Trophoblast cell (in vitro differentiated cells and primary cell): ENCODE measurements at regions not wholly inside any gene's neighbourhood (a gene's known extent, or its start where the extent isn't known, plus 50 kb on each side); places are given as distances from the start of the nearest gene placed in this dataset.

Experiments
- DNase-seq, 2 donors: peaks; one replicate each; pipeline ENCODE4 v3.0.0-alpha.2; 2016
- H2AFZ ChIP-seq: 2 replicates; pipeline ENCODE4 v1.6.1; 2013; ENCODE audit warnings: low read length, moderate library complexity, mild to moderate bottlenecking; ENCODE audit not compliant: insufficient read depth, poor library complexity
- H2AK5ac ChIP-seq: 2 replicates; pipeline ENCODE4 v1.6.1; 2013; ENCODE audit warnings: mild to moderate bottlenecking, low read length
- H2BK120ac ChIP-seq: 2 replicates; pipeline ENCODE4 v1.6.1; 2013; ENCODE audit warnings: low read length, mild to moderate bottlenecking, moderate library complexity; ENCODE audit not compliant: insufficient read depth, poor library complexity
- H2BK12ac ChIP-seq: 2 replicates; pipeline ENCODE4 v1.6.1; 2013; ENCODE audit warnings: mild to moderate bottlenecking, low read length, moderate library complexity
- H2BK5ac ChIP-seq: 2 replicates; pipeline ENCODE4 v1.6.1; 2013; ENCODE audit warnings: low read length, low read depth, moderate library complexity, mild to moderate bottlenecking; ENCODE audit not compliant: poor library complexity
- H3K14ac ChIP-seq: 2 replicates; pipeline ENCODE4 v1.6.1; 2013; ENCODE audit warnings: mild to moderate bottlenecking, low read length
- H3K18ac ChIP-seq: 2 replicates; pipeline ENCODE4 v1.6.1; 2013; ENCODE audit warnings: mild to moderate bottlenecking, low read length
- H3K23ac ChIP-seq: 2 replicates; pipeline ENCODE4 v1.6.1; 2013; ENCODE audit warnings: low read length
- H3K27ac ChIP-seq: 2 replicates; pipeline ENCODE4 v1.5.1; 2013; ENCODE audit warnings: low read depth, mild to moderate bottlenecking, inconsistent platforms, low read length, moderate library complexity
- H3K27me3 ChIP-seq: 2 replicates; pipeline ENCODE4 v1.6.1; 2013; ENCODE audit warnings: inconsistent platforms, mild to moderate bottlenecking, low read length, moderate library complexity; ENCODE audit not compliant: insufficient read depth
- H3K36me3 ChIP-seq, 2 experiments: 1 replicate in 1 of 2; 2 replicates in 1 of 2; pipeline ENCODE4 v1.6.1; 2013; ENCODE audit warnings: low read length in 2 of 2, mild to moderate bottlenecking in 2 of 2, moderate library complexity in 1 of 2; ENCODE audit not compliant: insufficient read depth in 2 of 2, control insufficient read depth in 1 of 2
- H3K4ac ChIP-seq: 2 replicates; pipeline ENCODE4 v1.6.1; 2013; ENCODE audit warnings: low read depth, mild to moderate bottlenecking, low read length, moderate library complexity
- H3K4me1 ChIP-seq, 2 experiments: 1 replicate in 1 of 2; 2 replicates in 1 of 2; pipeline ENCODE4 v1.6.1; 2013; ENCODE audit warnings: low read length in 2 of 2, mild to moderate bottlenecking in 2 of 2, moderate library complexity in 1 of 2; ENCODE audit not compliant: insufficient read depth in 2 of 2, control insufficient read depth in 1 of 2
- H3K4me2 ChIP-seq: 2 replicates; pipeline ENCODE4 v1.6.1; 2013; ENCODE audit warnings: inconsistent platforms, mild to moderate bottlenecking, low read length, moderate library complexity
- H3K4me3 ChIP-seq: 2 replicates; pipeline ENCODE4 v1.5.1; 2013; ENCODE audit warnings: mild to moderate bottlenecking, low read depth, low read length, inconsistent platforms
- H3K79me1 ChIP-seq: one replicate; pipeline ENCODE4 v1.6.1; 2013; ENCODE audit warnings: low read length
- H3K79me2 ChIP-seq: 2 replicates; pipeline ENCODE4 v1.6.1; 2013; ENCODE audit warnings: low read length, mild to moderate bottlenecking; ENCODE audit not compliant: control insufficient read depth, insufficient read depth, poor library complexity
- H3K9ac ChIP-seq: 2 replicates; pipeline ENCODE4 v1.6.1; 2013; ENCODE audit warnings: mild to moderate bottlenecking, low read length
- H3K9me3 ChIP-seq: 2 replicates; pipeline ENCODE4 v1.6.1; 2013; ENCODE audit warnings: low read depth, mild to moderate bottlenecking, control low read depth, inconsistent platforms, low read length; ENCODE audit not compliant: insufficient read depth
- H4K12ac ChIP-seq: 2 replicates; pipeline ENCODE4 v1.6.1; 2013; ENCODE audit warnings: low read depth, mild to moderate bottlenecking, low read length, moderate library complexity
- H4K8ac ChIP-seq: 2 replicates; pipeline ENCODE4 v1.6.1; 2013; ENCODE audit warnings: low read depth, mild to moderate bottlenecking, low read length, moderate library complexity
- H4K91ac ChIP-seq: one replicate; pipeline ENCODE4 v1.6.1; 2013; ENCODE audit warnings: low read depth, mild to moderate bottlenecking, low read length, moderate library complexity
- WGBS: extraction: QIAGEN DNeasy Blood & Tissue Kit; methylation state at CpG from one replicate; pipeline ENCODE4 v1.1.7; 2013; ENCODE audit warnings: missing lambda C conversion rate; ENCODE audit not compliant: insufficient read length, insufficient coverage; ENCODE audit errors: extremely low coverage; 5-methylcytosine and 5-hydroxymethylcytosine counted together

DNA sequence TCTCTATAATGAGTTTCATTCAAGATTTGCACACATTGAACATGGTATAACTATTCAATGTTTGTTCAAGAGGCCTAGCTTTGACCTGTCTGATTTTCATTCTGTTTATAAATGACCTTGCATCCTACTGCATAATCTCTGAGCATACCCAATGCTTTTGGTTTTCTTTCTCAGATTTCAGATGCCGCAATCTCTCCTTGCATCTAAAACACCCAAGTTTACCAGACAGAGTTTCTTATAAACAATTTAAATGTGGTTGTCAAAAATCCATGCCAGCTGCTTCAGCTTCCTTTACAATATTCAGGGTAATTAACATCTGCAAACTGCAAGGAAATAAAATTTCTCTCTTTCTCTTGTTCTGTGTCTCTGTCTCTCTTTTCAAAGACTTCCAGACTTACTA, 123.0 kb upstream of the PCDH18 start:
- Histone ChIP-seq H3K36me3 (no peaks in the 10 kb centered on the region), H2AK5ac (no peak overlapping the region), H3K14ac (no peak overlapping the region), H3K9ac (no peak overlapping the region), H3K27me3 (no peaks in the 10 kb centered on the region), H3K4me2 (no peak overlapping the region), H2AFZ (no peak overlapping the region), H3K27ac (no peak overlapping the region), H4K12ac (no peak overlapping the region), H3K79me2 (no peaks in the 10 kb centered on the region), H3K4me1 (no peaks in the 10 kb centered on the region), H2BK5ac (no peak overlapping the region), H3K79me1 (no peaks in the 10 kb centered on the region), H3K23ac (no peak overlapping the region), H3K4ac (no peak overlapping the region), H4K8ac (no peak overlapping the region), H3K4me3 (no peak overlapping the region), H2BK12ac (no peak overlapping the region), H3K9me3 (no peaks in the 10 kb centered on the region), H2BK120ac (no peak overlapping the region), H4K91ac (no peak overlapping the region), H3K18ac (no peak overlapping the region)
- no CpG with 5 or more reads among the region's 1 CpG for WGBS
- DNase-seq = no peak

GRCh38 chr4:137651128-137651527, 118.8 kb upstream of the PCDH18 start:
- Histone ChIP-seq H3K23ac (no peak overlapping the region), H2BK120ac (no peak overlapping the region), H3K79me2 (no peaks in the 10 kb centered on the region), H4K8ac (no peak overlapping the region), H3K27ac (no peak overlapping the region), H2BK12ac (no peak overlapping the region), H2AFZ (no peak overlapping the region), H4K91ac (no peak overlapping the region), H4K12ac (no peak overlapping the region), H3K79me1 (no peaks in the 10 kb centered on the region), H3K4me3 (no peak overlapping the region), H3K18ac (no peak overlapping the region), H2BK5ac (no peak overlapping the region), H3K4me1 (no peaks in the 10 kb centered on the region), H3K14ac (no peak overlapping the region), H3K9ac (no peak overlapping the region), H3K9me3 (no peaks in the 10 kb centered on the region), H3K4ac (no peak overlapping the region), H3K4me2 (no peak overlapping the region), H2AK5ac (no peak overlapping the region), H3K27me3 (no peaks in the 10 kb centered on the region), H3K36me3 (no peaks in the 10 kb centered on the region)
- no peak for DNase-seq
- whole genome bisulfite sequencing = no CpG with 5 or more reads among the region's 3 CpGs

DNA sequence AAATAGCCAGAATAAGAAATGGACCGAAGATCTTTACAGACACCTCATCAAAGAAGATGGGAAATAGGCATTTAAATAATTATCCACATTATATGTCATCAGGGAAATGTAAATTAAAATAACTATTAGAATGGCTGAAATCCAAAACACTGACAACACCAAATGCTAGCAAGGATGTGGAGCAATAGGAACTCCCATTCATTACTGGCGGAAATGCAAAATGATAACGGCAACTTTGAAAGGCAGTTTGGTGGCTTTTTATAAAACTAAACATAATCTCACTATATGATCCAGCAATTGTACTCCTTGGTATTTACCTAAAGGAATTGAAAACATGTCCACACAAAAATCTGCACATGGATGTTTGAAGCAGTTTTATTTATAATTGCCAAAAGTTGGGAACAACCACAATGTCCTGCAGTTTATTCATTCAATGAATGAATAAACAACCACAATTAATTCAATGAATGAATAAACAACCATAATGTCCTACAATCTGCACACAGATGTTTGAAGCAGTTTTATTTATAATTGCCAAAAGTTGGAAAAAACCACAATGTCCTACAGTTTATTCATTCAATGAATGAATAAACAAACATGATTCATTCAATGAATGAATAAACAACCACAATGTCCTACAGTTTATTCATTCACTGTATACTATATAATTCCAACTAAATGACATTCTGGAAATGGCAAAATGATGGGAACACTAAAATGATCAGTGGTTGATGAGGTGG, 117.6 kb upstream of the PCDH18 start:
- H2AK5ac ChIP-seq = no peak overlapping the region

DNA sequence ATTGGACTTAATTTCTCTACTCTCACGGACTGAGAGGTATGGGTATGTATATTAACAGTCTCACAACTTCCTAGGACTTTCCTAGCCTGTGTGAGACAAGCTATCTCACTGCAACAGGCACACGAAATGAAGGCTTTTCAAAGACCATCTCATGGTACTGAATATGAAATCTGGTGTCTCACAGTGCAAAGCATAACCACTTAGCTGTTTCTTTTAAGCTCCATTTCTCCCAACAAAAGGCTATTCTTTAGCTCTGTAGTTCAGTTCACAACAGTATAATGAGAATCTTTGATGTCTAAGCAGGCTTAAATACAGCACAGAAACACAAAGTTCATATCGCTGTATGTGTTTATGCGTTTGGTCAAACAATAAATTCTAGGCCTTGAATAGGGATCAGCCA, 116.2 kb upstream of the PCDH18 start:
- Histone ChIP-seq H3K4me3 (no peak overlapping the region), H4K12ac (no peak overlapping the region), H3K4me2 (no peak overlapping the region), H3K36me3 (no peaks in the 10 kb centered on the region), H3K4ac (no peak overlapping the region), H3K4me1 (no peaks in the 10 kb centered on the region), H3K23ac (no peak overlapping the region), H2BK120ac (no peak overlapping the region), H3K9me3 (no peaks in the 10 kb centered on the region), H3K9ac (no peak overlapping the region), H4K8ac (no peak overlapping the region), H3K27ac (no peak overlapping the region), H2BK12ac (no peak overlapping the region), H4K91ac (no peak overlapping the region), H2AFZ (no peak overlapping the region), H3K79me1 (no peaks in the 10 kb centered on the region), H3K79me2 (no peaks in the 10 kb centered on the region), H3K14ac (no peak overlapping the region), H3K27me3 (no peaks in the 10 kb centered on the region), H2BK5ac (no peak overlapping the region), H2AK5ac (no peak overlapping the region), H3K18ac (no peak overlapping the region)
- WGBS = no CpG with 5 or more reads among the region's 4 CpGs
- no peak for DNase-seq

More for the DNA sequence above, 117.6 kb upstream of the PCDH18 start:
- Histone ChIP-seq H3K4me2 (no peak overlapping the region), H3K23ac (no peak overlapping the region), H4K12ac (no peak overlapping the region), H4K91ac (no peak overlapping the region), H3K4ac (no peak overlapping the region), H3K27ac (no peak overlapping the region), H3K36me3 (no peaks in the 10 kb centered on the region), H2BK120ac (no peak overlapping the region), H2BK5ac (no peak overlapping the region), H3K79me2 (no peaks in the 10 kb centered on the region), H3K18ac (no peak overlapping the region), H2AFZ (no peak overlapping the region), H3K9ac (no peak overlapping the region), H3K27me3 (no peaks in the 10 kb centered on the region), H2BK12ac (no peak overlapping the region), H3K4me3 (no peak overlapping the region), H3K79me1 (no peaks in the 10 kb centered on the region), H3K14ac (no peak overlapping the region), H4K8ac (no peak overlapping the region), H3K9me3 (no peaks in the 10 kb centered on the region), H3K4me1 (no peaks in the 10 kb centered on the region)
- no CpG with 5 or more reads among the region's 3 CpGs for WGBS
- DNase-seq = no peak
